Iris pigment epithelial cell (primary cell): ENCODE measurements at regions not wholly inside any gene's neighbourhood (a gene's known extent, or its start where the extent isn't known, plus 50 kb on each side); places are given as distances from the start of the nearest gene placed in this dataset.
"Not testable (repeated sequence)": the region's sequence is repeated elsewhere in the genome, so short reads cannot be mapped to it uniquely, and the experiment has no call there.

Experiments
- DNase-seq: peaks from one replicate; pipeline ENCODE4 v3.0.0-alpha.2; 2011; ENCODE audit warnings: low read depth

DNA sequence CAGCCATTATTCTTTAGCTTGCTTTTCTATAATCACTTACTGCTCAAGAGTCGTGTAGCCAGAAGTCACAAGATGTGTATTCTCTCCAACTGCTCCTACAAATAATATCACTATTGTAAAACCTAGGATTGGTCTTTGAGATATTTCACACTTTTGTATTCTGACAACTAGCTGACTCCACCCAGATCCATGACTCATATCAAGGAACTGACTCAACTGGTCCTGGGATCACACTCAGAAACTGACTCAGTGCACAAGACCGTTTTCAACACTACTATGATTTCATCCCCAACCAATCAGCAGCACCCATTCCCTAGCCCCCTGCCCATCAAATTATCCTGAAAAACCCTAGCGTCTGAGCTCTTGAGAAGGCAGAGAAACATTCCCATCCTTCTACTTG lies 56.5 kb upstream of the ORC5 start:
- DNase-seq: peak; percentile 54

DNA sequence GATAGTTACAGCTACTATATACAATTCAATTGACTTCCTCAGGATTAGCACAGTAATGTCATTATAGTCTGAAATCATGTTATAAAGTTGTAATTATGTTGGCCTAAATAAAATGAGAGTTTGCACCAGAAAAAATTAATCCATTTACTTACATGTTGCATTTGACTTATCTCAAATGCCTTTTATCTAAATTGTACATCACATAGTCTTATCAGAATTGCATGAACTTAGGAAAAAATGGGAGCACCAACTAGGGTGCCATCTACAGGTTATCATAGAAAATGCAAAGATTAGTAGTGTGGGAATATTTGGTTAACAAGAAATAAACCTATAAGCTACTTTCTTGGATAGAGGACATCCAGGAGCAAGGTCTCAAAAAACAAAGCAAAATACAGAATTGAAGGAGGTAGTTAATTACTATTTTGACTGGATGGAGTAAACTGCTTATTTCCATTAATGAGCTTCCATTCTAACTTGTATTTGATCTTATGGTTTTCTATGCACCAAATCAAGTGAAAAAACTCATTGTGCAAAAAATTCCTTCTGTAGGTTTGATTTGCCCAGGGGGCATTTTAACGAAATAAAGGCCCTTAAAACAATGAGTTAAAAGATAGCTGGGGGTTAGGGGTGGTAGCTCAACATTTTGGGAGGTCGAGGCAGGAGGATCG lies 60.0 kb upstream of the ORC5 start:
- peak; percentile 38 for DNase-seq

DNA sequence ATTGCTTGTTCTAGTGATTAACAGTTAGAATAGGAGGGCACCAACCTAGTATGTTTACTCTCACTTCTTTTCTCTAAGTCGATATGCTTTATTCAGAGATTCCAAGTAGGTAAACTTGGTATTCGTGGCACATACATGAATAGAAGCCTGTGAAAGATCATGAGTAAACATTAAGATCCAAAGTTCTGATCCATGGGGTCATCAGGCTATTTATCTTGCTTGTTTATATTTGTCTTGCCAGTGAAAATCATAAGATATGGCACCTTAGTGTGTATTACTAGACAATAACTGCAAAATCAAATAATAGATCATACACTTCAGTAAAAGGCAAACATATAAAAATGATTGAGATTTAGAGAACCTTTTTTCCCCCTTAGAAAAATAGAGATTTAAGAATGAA lies 56.5 kb upstream of the LHFPL3 start:
- DNase-seq: no peak

DNA sequence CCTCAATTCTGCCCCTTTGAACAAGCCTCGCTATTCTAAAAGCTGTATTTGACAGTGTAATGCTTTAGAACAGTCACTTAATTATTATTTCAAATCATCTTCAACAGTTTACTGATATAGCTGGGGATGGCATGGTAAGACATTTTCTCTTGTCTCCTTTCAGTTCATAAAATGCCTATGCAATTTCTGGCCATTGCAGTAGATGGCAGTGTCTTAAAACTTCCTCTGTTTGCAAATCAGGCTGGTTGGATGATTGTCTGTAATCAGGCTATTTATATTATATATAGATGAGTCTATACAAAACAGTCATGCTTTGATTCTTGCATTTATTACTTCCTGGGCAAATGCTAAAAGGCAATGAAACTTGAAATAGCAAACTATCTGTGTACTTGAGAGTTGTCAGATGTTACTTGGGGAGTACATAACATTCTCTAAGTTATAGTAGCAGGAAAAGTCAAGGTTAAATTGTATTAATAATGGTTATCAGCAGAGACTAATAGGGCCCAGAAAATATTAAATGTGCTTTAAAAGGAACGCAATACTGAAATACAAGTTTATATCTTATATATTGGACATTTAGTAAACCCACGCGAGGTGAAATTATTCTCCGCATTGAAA lies 55.5 kb upstream of the LHFPL3 start:
- DNase-seq: peak; percentile 62

DNA sequence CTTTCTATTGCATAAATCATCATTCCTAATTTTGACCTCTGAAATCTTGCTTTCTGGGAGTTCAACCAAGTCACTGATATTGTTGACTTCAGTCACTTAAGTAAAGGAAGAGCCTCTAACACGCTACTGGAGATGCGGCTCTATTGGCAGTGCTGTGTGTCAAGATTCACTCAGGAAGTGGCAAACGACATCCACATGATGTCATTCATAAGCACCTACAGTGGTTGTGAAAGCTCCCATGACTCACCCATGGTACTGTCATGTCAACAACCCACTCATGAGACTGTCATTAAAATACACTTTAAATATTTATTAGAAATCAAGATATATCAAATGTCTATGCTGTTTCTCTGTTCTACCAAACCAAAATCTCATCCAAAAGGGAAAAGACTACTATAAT lies 52.5 kb upstream of the LHFPL3 start:
- DNase-seq: peak; percentile 25

DNA sequence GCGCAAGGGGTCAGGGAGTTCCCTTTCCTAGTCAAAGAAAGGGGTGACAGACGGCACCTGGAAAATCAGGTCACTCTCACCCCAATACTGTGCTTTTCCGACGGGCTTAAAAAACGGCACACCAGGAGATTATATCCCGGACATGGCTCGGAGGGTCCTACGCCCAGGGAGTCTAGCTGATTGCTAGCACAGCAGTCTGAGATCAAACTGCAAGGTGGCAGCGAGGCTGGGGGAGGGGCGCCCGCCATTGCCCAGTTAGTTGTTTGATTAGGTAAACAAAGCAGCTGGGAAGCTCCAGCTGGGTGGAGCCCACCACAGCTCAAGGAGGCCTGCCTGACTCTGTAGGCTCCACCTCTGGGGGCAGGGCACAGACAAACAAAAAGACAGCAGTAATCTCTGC lies 51.7 kb upstream of the LHFPL3 start:
- DNase-seq: not testable (repeated sequence)
